ENCODE measurements at regions not wholly inside any gene's neighbourhood (a gene's known extent, or its start where the extent isn't known, plus 50 kb on each side); places are given as distances from the start of the nearest gene placed in this dataset.

DNA sequence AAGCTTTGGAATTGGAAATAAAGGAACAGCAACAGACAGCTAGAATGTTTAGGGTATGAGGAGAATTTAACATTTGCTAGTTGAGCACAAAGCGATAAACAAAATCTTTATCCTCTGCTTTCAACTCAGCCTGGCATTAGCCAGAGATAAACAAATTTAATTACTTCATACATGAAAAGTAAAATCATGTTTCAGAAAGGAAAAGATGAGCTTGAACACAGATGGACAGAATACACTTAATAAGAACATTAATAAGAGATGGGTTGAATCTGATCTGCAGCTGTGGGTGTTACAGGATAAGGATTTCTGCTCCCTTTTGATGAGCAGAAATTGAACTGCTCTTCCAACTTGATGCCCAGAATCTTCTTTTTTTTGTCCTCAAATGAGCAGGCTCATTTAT lies 275.2 kb downstream of the CSNK1G3 start:
- TF ChIP-seq, protein P1, sequence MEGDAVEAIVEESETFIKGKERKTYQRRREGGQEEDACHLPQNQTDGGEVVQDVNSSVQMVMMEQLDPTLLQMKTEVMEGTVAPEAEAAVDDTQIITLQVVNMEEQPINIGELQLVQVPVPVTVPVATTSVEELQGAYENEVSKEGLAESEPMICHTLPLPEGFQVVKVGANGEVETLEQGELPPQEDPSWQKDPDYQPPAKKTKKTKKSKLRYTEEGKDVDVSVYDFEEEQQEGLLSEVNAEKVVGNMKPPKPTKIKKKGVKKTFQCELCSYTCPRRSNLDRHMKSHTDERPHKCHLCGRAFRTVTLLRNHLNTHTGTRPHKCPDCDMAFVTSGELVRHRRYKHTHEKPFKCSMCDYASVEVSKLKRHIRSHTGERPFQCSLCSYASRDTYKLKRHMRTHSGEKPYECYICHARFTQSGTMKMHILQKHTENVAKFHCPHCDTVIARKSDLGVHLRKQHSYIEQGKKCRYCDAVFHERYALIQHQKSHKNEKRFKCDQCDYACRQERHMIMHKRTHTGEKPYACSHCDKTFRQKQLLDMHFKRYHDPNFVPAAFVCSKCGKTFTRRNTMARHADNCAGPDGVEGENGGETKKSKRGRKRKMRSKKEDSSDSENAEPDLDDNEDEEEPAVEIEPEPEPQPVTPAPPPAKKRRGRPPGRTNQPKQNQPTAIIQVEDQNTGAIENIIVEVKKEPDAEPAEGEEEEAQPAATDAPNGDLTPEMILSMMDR (IDR thresholded peaks at IDR 0.05) = no peak
- ChIA-PET CTCF (no interaction called here), POLR2A (no interaction called here)
- intact Hi-C loops (cut with micrococcal nuclease) = no loop called here
- no peaks in the 10 kb centered on the region for H3K36me3 Mint-ChIP-seq (ENCODE audit: low read depth)
- H3K27me3 Mint-ChIP-seq = no peaks in the 10 kb centered on the region
- no peaks in the 10 kb centered on the region for H3K4me1 Mint-ChIP-seq (ENCODE audit: low read depth)
- H3K4me3 Mint-ChIP-seq = no peak overlapping the region
- no peak overlapping the region for H3K27ac Mint-ChIP-seq
- ATAC-seq (no peak), DNase-seq (no peak)
- peaks cover 7% of the 10 kb centered on the region for H3K9me3 Mint-ChIP-seq

DNA sequence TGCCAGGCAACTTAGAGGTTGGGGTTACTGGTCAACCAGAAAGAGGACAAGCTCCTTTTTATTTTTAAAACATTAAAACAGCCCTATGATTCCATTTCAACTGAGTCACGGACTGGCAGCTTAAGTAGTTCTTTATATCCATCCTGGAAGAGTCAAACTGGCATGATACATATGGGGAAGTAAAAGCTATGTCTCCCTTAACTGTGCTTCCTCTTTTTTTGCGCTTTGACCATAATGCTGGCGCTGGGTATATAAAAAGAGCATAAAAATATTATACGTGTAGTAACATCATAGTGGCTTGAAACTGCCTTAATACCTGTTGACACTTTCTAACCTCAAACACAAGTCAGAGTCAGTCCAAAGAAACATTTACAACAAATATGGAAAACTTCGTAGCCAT lies 274.4 kb downstream of the CSNK1G3 start:
- Mint-ChIP-seq H3K4me3 (no peak overlapping the region), H3K27me3 (no peaks in the 10 kb centered on the region), H3K4me1 (ENCODE audit: low read depth) (no peaks in the 10 kb centered on the region), H3K36me3 (ENCODE audit: low read depth) (no peaks in the 10 kb centered on the region), H3K9me3 (peaks cover 7% of the 10 kb centered on the region), H3K27ac (no peak overlapping the region)
- CTCF ChIA-PET = no interaction called here
- POLR2A ChIA-PET = no interaction called here
- DNase-seq (no peak), ATAC-seq (no peak)
- TF ChIP-seq, protein P1 (IDR thresholded peaks at IDR 0.05) = no peak
- intact Hi-C loops (cut with micrococcal nuclease) = no loop called here

DNA sequence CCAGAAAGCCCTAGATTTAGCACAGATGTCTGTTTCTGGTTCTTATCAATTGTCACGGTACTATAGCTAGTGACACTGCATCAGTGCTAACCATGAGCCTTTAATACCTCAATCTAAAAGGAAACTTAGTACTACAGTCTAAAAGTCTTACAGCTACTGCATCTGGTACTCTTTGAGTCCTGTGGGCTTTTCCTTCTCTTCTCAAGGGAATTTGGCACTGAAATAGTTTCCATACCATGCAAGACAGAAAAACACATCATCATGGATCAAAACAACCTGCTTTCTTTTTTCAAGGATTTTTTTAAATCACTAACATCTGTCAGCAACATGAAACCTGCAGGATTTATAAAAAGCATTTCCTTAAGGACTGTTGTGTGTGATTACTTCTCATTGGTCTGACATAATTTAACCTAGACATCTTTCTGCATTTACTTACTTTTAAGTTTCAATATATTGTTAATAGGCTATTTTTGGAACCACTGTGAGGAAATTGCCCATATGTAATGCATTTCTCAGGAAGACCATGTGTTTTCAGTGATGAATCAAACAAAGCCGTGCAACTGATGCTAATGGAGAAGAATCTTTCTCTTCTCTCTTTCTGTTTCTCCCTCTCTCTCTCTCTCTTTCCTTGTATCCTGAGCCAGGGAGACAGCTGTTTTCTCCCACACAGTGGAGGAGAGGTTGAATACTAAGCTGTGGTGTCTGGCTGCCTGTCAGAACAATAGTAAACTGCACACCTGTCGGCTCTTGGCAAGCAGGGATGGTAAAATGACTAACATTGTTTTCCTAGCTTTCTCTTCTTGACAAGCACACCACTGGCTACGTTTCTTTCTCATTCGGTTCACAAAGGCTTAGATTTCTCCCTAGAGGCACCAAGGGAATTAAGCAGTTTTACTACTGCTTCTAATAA lies 273.4 kb downstream of the CSNK1G3 start:
- no peaks in the 10 kb centered on the region for H3K36me3 Mint-ChIP-seq (ENCODE audit: low read depth)
- intact Hi-C loops (cut with micrococcal nuclease) = no loop called here
- H3K4me3 Mint-ChIP-seq = no peak overlapping the region
- POLR2A ChIA-PET = no interaction called here
- no peak for DNase-seq
- no peaks in the 10 kb centered on the region for H3K27me3 Mint-ChIP-seq
- no peak overlapping the region for H3K27ac Mint-ChIP-seq
- no peak for ATAC-seq
- H3K4me1 Mint-ChIP-seq (ENCODE audit: low read depth) = no peaks in the 10 kb centered on the region
- TF ChIP-seq, protein P1 (IDR thresholded peaks at IDR 0.05) = no peak
- CTCF ChIA-PET = no interaction called here
- peaks cover 7% of the 10 kb centered on the region for H3K9me3 Mint-ChIP-seq

DNA sequence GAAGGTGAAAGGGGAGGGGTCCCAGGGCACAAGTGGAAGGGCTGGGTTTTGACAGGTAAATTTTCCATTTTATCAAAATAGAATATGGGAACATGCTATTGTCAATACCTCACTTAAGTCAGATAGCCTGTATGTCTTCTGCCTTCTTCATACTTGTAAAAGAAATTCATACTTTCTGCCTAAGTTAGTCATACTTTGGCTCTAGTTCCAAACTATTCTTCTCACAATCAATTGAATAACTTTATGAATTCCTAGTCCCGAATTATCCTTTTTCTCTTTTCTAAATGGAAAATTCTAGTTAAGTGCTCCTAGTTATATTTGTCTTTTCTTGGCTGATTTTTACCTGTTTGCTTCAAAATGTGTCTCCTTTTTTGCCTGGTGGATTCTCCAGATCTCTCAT lies 271.4 kb downstream of the CSNK1G3 start:
- Mint-ChIP-seq H3K4me1 (ENCODE audit: low read depth) (no peaks in the 10 kb centered on the region), H3K4me3 (no peak overlapping the region), H3K9me3 (no peaks in the 10 kb centered on the region), H3K27me3 (no peaks in the 10 kb centered on the region), H3K36me3 (ENCODE audit: low read depth) (no peaks in the 10 kb centered on the region), H3K27ac (no peak overlapping the region)
- TF ChIP-seq, protein P1 (IDR thresholded peaks at IDR 0.05) = no peak
- POLR2A ChIA-PET = no interaction called here
- intact Hi-C loops (cut with micrococcal nuclease) = no loop called here
- ATAC-seq (no peak), DNase-seq (no peak)
- CTCF ChIA-PET = no interaction called here

DNA sequence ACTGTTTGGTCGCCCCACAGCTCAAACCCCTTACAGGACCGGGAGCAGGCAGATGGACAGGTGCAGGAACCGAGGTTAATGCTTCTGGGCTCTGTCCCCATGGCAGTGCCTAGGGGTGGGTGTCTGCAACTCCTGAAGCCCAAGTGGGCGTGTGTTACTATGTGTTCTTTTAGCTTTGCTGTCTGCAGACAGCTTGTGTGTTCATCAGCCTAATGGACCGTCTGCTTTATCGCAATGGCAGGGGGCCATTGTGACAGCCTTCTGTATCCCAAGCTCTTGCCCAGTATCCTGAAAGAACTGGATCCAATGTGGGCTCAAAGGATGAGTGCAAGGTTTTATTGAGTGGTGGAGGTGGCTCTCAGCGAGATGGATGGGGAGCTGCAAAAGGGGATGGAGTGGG lies 266.7 kb downstream of the CSNK1G3 start:
- H3K9me3 Mint-ChIP-seq = no peaks in the 10 kb centered on the region
- POLR2A ChIA-PET = no interaction called here
- no peaks in the 10 kb centered on the region for H3K36me3 Mint-ChIP-seq (ENCODE audit: low read depth)
- intact Hi-C loops (cut with micrococcal nuclease) = no loop called here
- no peak overlapping the region for H3K27ac Mint-ChIP-seq
- DNase-seq (no peak), ATAC-seq (no peak)
- H3K4me1 Mint-ChIP-seq (ENCODE audit: low read depth) = no peaks in the 10 kb centered on the region
- H3K4me3 Mint-ChIP-seq = no peak overlapping the region
- CTCF ChIA-PET = no interaction called here
- TF ChIP-seq, protein P1 (IDR thresholded peaks at IDR 0.05) = no peak
- no peaks in the 10 kb centered on the region for H3K27me3 Mint-ChIP-seq
